Choroid plexus epithelial cell (primary cell): ENCODE measurements at regions not wholly inside any gene's neighbourhood (a gene's known extent, or its start where the extent isn't known, plus 50 kb on each side); places are given as distances from the start of the nearest gene placed in this dataset.

Source experiments
- DNase-seq: peaks from one replicate; pipeline ENCODE4 v3.0.0-alpha.2; 2010; ENCODE audit warnings: low read depth
- H3K4me3 ChIP-seq: 2 replicates; pipeline ENCODE4 v1.5.1; 2011; ENCODE audit warnings: low read depth, mild to moderate bottlenecking, control low read depth, low read length, moderate library complexity
- TF ChIP-seq, protein P1 (sequence below): conservative IDR thresholded peaks from 2 replicates; pipeline ENCODE4 v1.5.1; 2011; ENCODE audit warnings: low read depth, mild to moderate bottlenecking, control low read depth, inconsistent platforms, low read length, moderate library complexity

DNA sequence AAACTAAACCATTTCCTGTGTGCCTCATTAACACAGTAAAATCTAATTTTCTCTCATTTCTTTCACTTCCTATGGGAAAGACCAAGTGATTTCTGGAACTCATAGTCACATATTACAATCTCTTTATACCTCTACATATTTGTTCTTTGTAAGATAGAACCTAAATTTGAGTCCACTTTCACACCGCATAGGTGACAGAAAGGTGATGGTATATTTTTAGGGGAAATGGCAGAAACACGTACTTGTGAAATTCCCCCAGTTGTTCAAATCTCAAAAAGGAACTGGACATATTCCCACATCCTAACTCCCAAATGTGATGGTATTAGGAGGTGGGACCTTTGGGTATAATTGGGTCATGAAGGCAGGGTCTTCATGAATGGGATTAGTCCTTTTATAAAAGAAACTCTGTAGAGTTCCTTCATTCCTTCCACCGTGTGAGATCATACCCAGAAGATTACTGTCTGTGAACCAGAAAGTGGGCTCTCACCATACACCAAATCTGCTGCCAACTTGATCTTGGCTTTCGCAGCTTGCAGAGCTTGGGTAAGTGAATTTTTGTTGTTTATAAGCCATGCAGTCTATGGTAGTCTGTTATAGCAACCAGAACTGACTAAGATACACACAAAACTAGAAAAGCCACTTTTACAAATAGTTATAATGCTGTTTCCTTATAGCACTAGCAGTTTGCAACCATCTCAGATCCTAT is 542.1 kb downstream of the DSC3 start:
- no peak for DNase-seq
- TF ChIP-seq, protein P1, sequence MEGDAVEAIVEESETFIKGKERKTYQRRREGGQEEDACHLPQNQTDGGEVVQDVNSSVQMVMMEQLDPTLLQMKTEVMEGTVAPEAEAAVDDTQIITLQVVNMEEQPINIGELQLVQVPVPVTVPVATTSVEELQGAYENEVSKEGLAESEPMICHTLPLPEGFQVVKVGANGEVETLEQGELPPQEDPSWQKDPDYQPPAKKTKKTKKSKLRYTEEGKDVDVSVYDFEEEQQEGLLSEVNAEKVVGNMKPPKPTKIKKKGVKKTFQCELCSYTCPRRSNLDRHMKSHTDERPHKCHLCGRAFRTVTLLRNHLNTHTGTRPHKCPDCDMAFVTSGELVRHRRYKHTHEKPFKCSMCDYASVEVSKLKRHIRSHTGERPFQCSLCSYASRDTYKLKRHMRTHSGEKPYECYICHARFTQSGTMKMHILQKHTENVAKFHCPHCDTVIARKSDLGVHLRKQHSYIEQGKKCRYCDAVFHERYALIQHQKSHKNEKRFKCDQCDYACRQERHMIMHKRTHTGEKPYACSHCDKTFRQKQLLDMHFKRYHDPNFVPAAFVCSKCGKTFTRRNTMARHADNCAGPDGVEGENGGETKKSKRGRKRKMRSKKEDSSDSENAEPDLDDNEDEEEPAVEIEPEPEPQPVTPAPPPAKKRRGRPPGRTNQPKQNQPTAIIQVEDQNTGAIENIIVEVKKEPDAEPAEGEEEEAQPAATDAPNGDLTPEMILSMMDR, result no peak
- no peak overlapping the region for H3K4me3 ChIP-seq

DNA sequence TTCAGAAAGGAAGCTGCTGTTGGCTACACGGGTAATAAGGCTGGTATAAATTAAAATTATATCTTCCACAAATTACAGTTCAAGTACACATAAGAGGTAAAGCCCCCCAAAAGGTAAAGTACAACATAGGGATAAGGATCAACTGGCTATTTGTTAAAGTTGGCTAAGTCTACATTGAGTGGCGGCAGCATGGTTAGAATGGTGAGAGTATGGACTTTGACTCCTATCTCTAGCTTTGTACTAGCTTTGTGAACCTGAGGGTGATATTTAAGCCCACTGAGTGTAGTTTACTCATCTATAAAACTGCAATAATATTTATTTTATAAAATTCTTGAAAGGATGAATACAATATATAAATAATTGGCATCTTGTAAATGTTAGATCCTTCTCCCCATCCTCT is 542.8 kb downstream of the DSC3 start:
- no peak overlapping the region for H3K4me3 ChIP-seq
- TF ChIP-seq, protein P1, result no peak
- DNase-seq, result no peak

DNA sequence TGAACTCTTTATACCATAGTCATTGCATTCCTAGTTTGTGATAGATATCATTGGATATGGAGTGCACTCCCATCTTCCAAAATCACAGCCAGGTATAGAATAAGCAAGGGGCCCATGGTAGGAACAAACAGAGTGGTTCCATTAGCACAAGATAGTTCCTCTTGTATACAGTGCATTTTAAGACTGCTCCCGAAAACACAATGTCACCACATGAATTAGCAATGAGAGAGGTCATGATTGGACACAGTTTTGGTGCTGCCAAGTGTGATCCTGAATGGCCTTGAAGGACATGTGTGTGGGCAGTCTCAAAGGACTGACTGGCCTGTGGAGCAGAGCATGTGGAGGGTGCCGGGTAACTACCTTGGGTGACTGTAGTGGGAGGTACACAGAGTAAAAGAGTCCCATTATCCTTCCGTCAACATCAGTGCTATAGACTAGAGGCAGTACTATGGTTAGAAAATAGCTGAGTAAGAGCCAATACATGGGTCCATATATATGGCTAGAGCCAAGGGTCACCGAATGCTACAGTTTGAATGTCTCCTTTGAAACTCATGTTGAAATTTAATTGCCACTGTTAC is 549.9 kb downstream of the DSC3 start:
- no peak for DNase-seq
- TF ChIP-seq, protein P1, result no peak
- no peak overlapping the region for H3K4me3 ChIP-seq

DNA sequence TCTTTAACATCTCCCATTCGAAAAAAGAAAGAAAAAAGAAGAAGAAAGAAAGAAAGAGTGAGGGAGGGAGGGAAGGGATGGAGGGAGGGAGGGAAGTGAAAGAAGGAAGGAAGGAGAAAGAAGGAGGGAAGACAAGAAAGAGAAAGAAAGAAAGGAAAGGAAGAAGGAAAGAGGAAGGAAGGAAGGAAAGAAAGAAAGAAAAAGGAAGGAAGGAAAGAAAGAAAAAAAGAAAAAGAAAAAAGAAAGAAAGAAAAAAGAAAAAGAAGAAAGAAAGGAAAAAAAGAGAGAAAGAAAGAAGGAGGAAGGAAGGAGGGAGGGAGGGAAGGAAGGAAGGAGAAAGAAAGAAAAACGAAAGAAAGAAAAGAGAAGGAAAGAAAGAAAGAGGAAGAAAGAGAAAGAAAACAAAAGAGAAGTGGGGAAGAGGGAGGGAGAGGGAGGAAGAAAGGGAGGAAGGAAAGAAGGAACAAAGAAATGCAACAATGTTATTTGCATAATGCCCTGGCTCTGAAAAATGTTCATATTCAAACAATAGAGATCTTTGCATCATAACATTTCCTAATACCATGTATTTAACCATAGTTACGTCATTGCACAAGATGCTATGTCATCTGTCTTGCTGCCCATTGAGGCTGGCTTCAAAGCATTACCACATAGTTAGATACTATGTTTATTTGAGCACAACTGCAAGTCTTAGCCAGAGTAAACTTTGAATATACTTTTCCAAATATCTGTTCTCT is 550.6 kb downstream of the DSC3 start:
- H3K4me3 ChIP-seq, result no peak overlapping the region
- TF ChIP-seq, protein P1, result no peak
- no peak for DNase-seq

DNA sequence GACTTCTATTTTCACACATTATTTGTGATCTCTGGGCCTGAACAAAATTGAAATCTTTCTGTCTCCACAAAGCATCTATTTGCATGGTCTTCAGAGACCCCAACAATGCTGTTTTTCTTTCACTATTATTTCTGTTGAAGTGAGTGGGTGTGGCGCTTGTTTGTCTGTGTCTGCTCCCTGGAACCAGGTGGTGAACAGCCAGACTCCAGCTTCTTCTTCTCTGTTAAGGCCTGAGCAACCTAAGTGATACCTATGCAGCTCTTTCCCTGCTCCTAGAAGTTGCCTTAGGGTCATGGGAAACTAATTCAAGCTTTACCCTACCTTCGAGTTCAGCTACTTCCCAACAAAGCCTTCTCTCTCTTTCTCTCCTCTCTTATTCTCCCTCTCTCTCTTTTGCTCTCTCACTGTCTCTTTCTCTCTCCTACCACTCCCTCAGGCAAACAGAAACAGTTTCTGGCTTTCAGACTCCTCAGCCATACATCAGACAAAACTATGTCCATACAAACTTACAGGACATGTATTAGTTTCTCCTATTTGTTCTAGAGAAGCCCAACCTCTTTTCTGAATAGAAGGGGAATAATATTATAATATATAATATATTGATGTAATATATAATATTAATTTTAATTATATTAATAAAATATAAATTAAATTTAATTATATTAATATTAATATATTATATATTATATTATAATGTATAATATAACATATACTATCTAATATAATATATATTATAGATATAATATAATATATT is 552.5 kb downstream of the DSC3 start:
- H3K4me3 ChIP-seq, result no peak overlapping the region
- TF ChIP-seq, protein P1, result no peak
- DNase-seq, result no peak

DNA sequence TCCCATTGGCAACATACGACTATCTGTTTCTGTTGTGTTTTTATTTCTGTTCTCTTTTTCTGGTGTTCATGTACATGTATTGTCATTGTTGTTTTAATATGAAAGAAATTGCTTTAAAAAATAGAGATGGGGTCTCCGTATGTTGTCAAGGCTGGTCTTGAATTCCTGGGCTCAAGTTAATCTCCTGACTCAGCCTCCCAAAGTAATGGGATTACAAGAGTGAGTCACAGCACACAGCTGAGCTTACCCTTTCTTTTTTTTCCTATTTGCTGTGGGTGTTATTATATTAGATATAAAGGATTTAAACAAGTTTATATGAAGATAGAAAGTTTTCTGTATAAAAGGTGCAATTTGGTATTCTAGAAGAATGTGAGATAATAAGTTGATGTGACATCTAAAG is 554.6 kb downstream of the DSC3 start:
- DNase-seq, result peak; percentile 9
- no peak overlapping the region for H3K4me3 ChIP-seq
- TF ChIP-seq, protein P1, result no peak
